SK-N-SH treated with all-trans-retinoic acid at 6 μM for 48 hours (cell line): ENCODE measurements at regions not wholly inside any gene's neighbourhood (a gene's known extent, or its start where the extent isn't known, plus 50 kb on each side); places are given as distances from the start of the nearest gene placed in this dataset.

Experiments
- ATAC-seq: fragments of 200-7000 bp; cut with Tn5 transposase; 3 replicates; pipeline ENCODE4 v1.9.1; 2020; ENCODE audit warnings: mild to moderate bottlenecking, moderate library complexity
- ARNTL ChIP-seq: fragments of 450-650 bp; formaldehyde crosslinking; IDR thresholded peaks from 2 replicates; pipeline ENCODE4 v1.5.0; 2020; ENCODE audit warnings: low read depth, mild to moderate bottlenecking, moderate library complexity, borderline replicate concordance
- BACH2 ChIP-seq: fragments of 250-450 bp; sonication (Bioruptor Pico); IDR thresholded peaks from 2 replicates; pipeline ENCODE4 v1.9.0; 2021; ENCODE audit warnings: mild to moderate bottlenecking, borderline replicate concordance
- CSDC2 ChIP-seq: fragments of 250-450 bp; sonication (Bioruptor Pico); IDR thresholded peaks from 2 replicates; pipeline ENCODE4 v1.5.0; 2020; ENCODE audit warnings: mild to moderate bottlenecking, moderate library complexity
- CSRNP3 ChIP-seq: fragments of 250-450 bp; sonication (Bioruptor Pico); IDR thresholded peaks from 2 replicates; pipeline ENCODE4 v1.5.1; 2021; ENCODE audit warnings: mild to moderate bottlenecking, moderate library complexity
- ESRRG ChIP-seq: fragments of 250-450 bp; sonication (Bioruptor Pico); IDR thresholded peaks from 2 replicates; pipeline ENCODE4 v1.6.1; 2021; ENCODE audit warnings: mild to moderate bottlenecking
- GLIS3 ChIP-seq: fragments of 250-450 bp; sonication (Bioruptor Pico); IDR thresholded peaks from 2 replicates; pipeline ENCODE4 v1.5.0; 2020; ENCODE audit warnings: mild to moderate bottlenecking, moderate library complexity
- ISL1 ChIP-seq: fragments of 250-450 bp; sonication (Bioruptor Pico); IDR thresholded peaks from 2 replicates; pipeline ENCODE4 v2.1.2; 2022; ENCODE audit warnings: mild to moderate bottlenecking, moderate library complexity
- OSR1 ChIP-seq: fragments of 250-450 bp; sonication (Bioruptor Pico); IDR thresholded peaks from 2 replicates; pipeline ENCODE4 v1.8.0; 2022; ENCODE audit warnings: moderate library complexity, mild to moderate bottlenecking, inconsistent platforms
- PATZ1 ChIP-seq: fragments of 250-450 bp; sonication (Bioruptor Pico); IDR thresholded peaks from 2 replicates; pipeline ENCODE4 v1.8.0; 2020; ENCODE audit warnings: mild to moderate bottlenecking, moderate library complexity, borderline replicate concordance
- PPARA ChIP-seq: fragments of 250-450 bp; sonication (Bioruptor Pico); IDR thresholded peaks from 2 replicates; pipeline ENCODE4 v1.5.0; 2020; ENCODE audit warnings: mild to moderate bottlenecking, borderline replicate concordance
- RARB ChIP-seq: fragments of 250-450 bp; sonication (Bioruptor Pico); IDR thresholded peaks from 2 replicates; pipeline ENCODE4 v1.8.0; 2021; ENCODE audit warnings: mild to moderate bottlenecking, moderate library complexity
- SNAI2 ChIP-seq: fragments of 250-450 bp; sonication (Bioruptor Pico); IDR thresholded peaks from 2 replicates; pipeline ENCODE4 v1.5.0; 2020; ENCODE audit warnings: mild to moderate bottlenecking, moderate library complexity
- TCF4 ChIP-seq: fragments of 250-450 bp; sonication (Bioruptor Pico); IDR thresholded peaks from 2 replicates; pipeline ENCODE4 v1.8.0; 2021; ENCODE audit warnings: mild to moderate bottlenecking, moderate library complexity, borderline replicate concordance
- TOX ChIP-seq: fragments of 250-450 bp; sonication (Bioruptor Pico); IDR thresholded peaks from 2 replicates; pipeline ENCODE4 v1.8.0; 2021; ENCODE audit warnings: mild to moderate bottlenecking, moderate library complexity, borderline replicate concordance
- TSHZ2 ChIP-seq: fragments of 250-450 bp; sonication (Bioruptor Pico); IDR thresholded peaks from 2 replicates; pipeline ENCODE4 v1.5.0; 2020; ENCODE audit warnings: mild to moderate bottlenecking, moderate library complexity
- ZFP3 ChIP-seq: fragments of 250-450 bp; sonication (Bioruptor Pico); IDR thresholded peaks from 2 replicates; pipeline ENCODE4 v1.5.0; 2020; ENCODE audit warnings: mild to moderate bottlenecking, moderate library complexity
- ZFP30 ChIP-seq: fragments of 450-650 bp; formaldehyde crosslinking; IDR thresholded peaks from 2 replicates; pipeline ENCODE4 v1.5.0; 2022; ENCODE audit warnings: mild to moderate bottlenecking, moderate library complexity
- ZNF565 ChIP-seq: fragments of 450-650 bp; formaldehyde crosslinking; conservative IDR thresholded peaks from 2 replicates; pipeline ENCODE4 v1.5.0; 2020; ENCODE audit warnings: low read depth, mild to moderate bottlenecking, moderate library complexity
- ZNF70 ChIP-seq: fragments of 450-650 bp; formaldehyde crosslinking; IDR thresholded peaks from 2 replicates; pipeline ENCODE4 v1.5.0; 2020; ENCODE audit warnings: mild to moderate bottlenecking, moderate library complexity
- ZNF8 ChIP-seq: fragments of 450-650 bp; formaldehyde crosslinking; IDR thresholded peaks from 2 replicates; pipeline ENCODE4 v1.5.0; 2020; ENCODE audit warnings: mild to moderate bottlenecking, moderate library complexity
- TF ChIP-seq, protein P1 (sequence below): fragments of 250-450 bp; sonication (Bioruptor Pico); IDR thresholded peaks from 2 replicates; pipeline ENCODE4 v1.5.1; 2020; ENCODE audit warnings: low read depth, mild to moderate bottlenecking, moderate library complexity
- TF ChIP-seq, protein P2 (sequence below): fragments of 250-450 bp; sonication (Bioruptor Pico); IDR thresholded peaks from 2 replicates; pipeline ENCODE4 v1.8.0; 2021; ENCODE audit warnings: low read depth, mild to moderate bottlenecking, moderate library complexity, borderline replicate concordance

GRCh38 chr9:23559522-23559921 is 266.5 kb downstream of the ELAVL2 start:
- no peak for ATAC-seq
- TF ChIP-seq, protein P1, sequence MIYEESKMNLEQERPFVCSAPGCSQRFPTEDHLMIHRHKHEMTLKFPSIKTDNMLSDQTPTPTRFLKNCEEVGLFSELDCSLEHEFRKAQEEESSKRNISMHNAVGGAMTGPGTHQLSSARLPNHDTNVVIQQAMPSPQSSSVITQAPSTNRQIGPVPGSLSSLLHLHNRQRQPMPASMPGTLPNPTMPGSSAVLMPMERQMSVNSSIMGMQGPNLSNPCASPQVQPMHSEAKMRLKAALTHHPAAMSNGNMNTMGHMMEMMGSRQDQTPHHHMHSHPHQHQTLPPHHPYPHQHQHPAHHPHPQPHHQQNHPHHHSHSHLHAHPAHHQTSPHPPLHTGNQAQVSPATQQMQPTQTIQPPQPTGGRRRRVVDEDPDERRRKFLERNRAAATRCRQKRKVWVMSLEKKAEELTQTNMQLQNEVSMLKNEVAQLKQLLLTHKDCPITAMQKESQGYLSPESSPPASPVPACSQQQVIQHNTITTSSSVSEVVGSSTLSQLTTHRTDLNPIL (CRISPR knock-in tag), result no peak
- TF ChIP-seq ZFP30 (CRISPR knock-in tag) (no peak), RARB (CRISPR knock-in tag) (no peak), BACH2 (no peak), TSHZ2 (CRISPR knock-in tag) (no peak), TOX (CRISPR knock-in tag) (no peak), OSR1 (CRISPR knock-in tag) (no peak), ZFP3 (CRISPR knock-in tag) (no peak), CSRNP3 (CRISPR knock-in tag) (no peak), PATZ1 (CRISPR knock-in tag) (no peak), CSDC2 (CRISPR knock-in tag) (no peak), ARNTL (no peak), ISL1 (CRISPR knock-in tag) (no peak), SNAI2 (CRISPR knock-in tag) (no peak), ZNF70 (no peak), PPARA (CRISPR knock-in tag) (no peak), ZNF565 (CRISPR knock-in tag) (no peak), ZNF8 (CRISPR knock-in tag) (no peak), ESRRG (CRISPR knock-in tag) (no peak)
- TF ChIP-seq, protein P2, sequence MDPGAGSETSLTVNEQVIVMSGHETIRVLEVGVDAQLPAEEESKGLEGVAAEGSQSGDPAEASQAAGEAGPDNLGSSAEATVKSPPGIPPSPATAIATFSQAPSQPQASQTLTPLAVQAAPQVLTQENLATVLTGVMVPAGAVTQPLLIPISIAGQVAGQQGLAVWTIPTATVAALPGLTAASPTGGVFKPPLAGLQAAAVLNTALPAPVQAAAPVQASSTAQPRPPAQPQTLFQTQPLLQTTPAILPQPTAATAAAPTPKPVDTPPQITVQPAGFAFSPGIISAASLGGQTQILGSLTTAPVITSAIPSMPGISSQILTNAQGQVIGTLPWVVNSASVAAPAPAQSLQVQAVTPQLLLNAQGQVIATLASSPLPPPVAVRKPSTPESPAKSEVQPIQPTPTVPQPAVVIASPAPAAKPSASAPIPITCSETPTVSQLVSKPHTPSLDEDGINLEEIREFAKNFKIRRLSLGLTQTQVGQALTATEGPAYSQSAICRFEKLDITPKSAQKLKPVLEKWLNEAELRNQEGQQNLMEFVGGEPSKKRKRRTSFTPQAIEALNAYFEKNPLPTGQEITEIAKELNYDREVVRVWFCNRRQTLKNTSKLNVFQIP (CRISPR knock-in tag), result no peak

DNA sequence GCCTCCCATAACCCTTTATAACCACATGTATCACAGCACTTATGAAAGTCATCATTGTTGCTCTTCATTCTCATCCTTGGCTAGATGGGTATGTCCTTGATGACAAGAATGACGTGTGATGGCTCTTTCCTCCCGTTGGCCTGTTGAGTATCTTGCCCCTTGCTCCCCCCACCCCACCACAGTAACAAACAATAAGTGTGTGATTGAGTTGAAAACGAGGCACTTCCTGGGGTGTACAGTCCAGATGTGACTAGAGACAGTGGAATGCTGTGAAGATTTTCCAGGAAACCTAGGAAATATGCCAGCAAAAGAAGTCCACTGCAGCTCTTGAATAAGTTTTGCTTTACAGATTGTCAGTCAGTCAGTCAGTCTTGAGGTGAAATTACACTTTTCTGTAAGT is 262.5 kb downstream of the ELAVL2 start:
- ATAC-seq, result no peak
- TF ChIP-seq BACH2 (no peak), CSRNP3 (CRISPR knock-in tag) (no peak), ARNTL (no peak), CSDC2 (CRISPR knock-in tag) (no peak), GLIS3 (CRISPR knock-in tag) (no peak), OSR1 (CRISPR knock-in tag) (no peak), TOX (CRISPR knock-in tag) (no peak), SNAI2 (CRISPR knock-in tag) (no peak), TSHZ2 (CRISPR knock-in tag) (no peak), TCF4 (no peak), RARB (CRISPR knock-in tag) (no peak), PPARA (CRISPR knock-in tag) (no peak), ZFP30 (CRISPR knock-in tag) (no peak)
- TF ChIP-seq, protein P1 (CRISPR knock-in tag), result no peak
- TF ChIP-seq, all 23 proteins: peak for 0
